Tibial nerve (tissue), 4 donors: ENCODE measurements at regions not wholly inside any gene's neighbourhood (a gene's known extent, or its start where the extent isn't known, plus 50 kb on each side); places are given as distances from the start of the nearest gene placed in this dataset.
"Not testable (repeated sequence)": the region's sequence is repeated elsewhere in the genome, so short reads cannot be mapped to it uniquely, and the experiment has no call there.

Source experiments
- DNase-seq, 2 donors: peaks; one replicate each; pipeline ENCODE4 v3.0.0-alpha.2; 2019; ENCODE audit warnings: low spot score in 2 of 2
- H3K27ac ChIP-seq, 4 donors: fragments of 200-600 bp; sonication (generic) in 3 of 4; one replicate each; pipeline ENCODE4 v1.5.1; 2017 to 2019; ENCODE audit warnings: mild to moderate bottlenecking in 1 of 4
- H3K27me3 ChIP-seq, 2 donors: fragments of 200-600 bp; sonication (generic) in 1 of 2; one replicate each; pipeline versions ENCODE4 v1.5.1 to v1.6.0; 2017 to 2019
- H3K36me3 ChIP-seq, 3 donors: fragments of 200-600 bp; sonication (generic); one replicate each; pipeline ENCODE4 v1.5.1; 2018 to 2019
- H3K4me1 ChIP-seq, 4 donors: fragments of 200-600 bp; sonication (generic) in 3 of 4; one replicate each; pipeline ENCODE4 v1.5.1; 2017 to 2019
- H3K4me3 ChIP-seq, 4 donors: fragments of 200-600 bp; sonication (generic) in 3 of 4; one replicate each; pipeline ENCODE4 v1.5.1; 2017 to 2019; ENCODE audit warnings: mild to moderate bottlenecking in 1 of 4, moderate library complexity in 1 of 4
- H3K9me3 ChIP-seq, 4 donors: fragments of 200-600 bp; sonication (generic) in 3 of 4; one replicate each; pipeline ENCODE4 v1.5.1; 2017 to 2019
- CTCF ChIP-seq, 5 experiments: fragments of 200-600 bp in 3 of 5; fragments of 450-650 bp in 2 of 5; sonication (generic) in 3 of 5; IDR thresholded peaks; one replicate each; pipeline ENCODE4 v1.5.1; 2016 to 2019; ENCODE audit warnings: antibody characterized with exemption in 5 of 5, mild to moderate bottlenecking in 3 of 5, moderate library complexity in 2 of 5
- EP300 ChIP-seq, 2 donors: sonication (generic); formaldehyde crosslinking; IDR thresholded peaks; one replicate each; pipeline ENCODE4 v1.6.1; 2017; ENCODE audit warnings: antibody characterized with exemption in 2 of 2, mild to moderate bottlenecking in 1 of 2
- POLR2A ChIP-seq, 2 donors: fragments of 450-650 bp; IDR thresholded peaks; one replicate each; pipeline ENCODE4 v1.6.1; 2017; ENCODE audit warnings: antibody characterized with exemption in 2 of 2, mild to moderate bottlenecking in 2 of 2, moderate library complexity in 2 of 2
- WGBS, 2 donors: methylation state at CpG; one replicate each; pipeline ENCODE4 v1.1.5; 2018; 5-methylcytosine and 5-hydroxymethylcytosine counted together

GRCh38 chr1:198416296-198416695 lies 124.2 kb downstream of the ATP6V1G3 start:
- no peak for DNase-seq
- H3K4me1 ChIP-seq = no peaks in the 10 kb centered on the region

GRCh38 chr1:198411240-198411639 lies 129.2 kb downstream of the ATP6V1G3 start:
- Histone ChIP-seq H3K4me1 (no peaks in the 10 kb centered on the region), H3K27ac (no peak overlapping the region), H3K36me3 (no peaks in the 10 kb centered on the region), H3K27me3 (no peaks in the 10 kb centered on the region), H3K9me3 (no peaks in the 10 kb centered on the region), H3K4me3 (no peak overlapping the region)
- DNase-seq = no peak
- TF ChIP-seq CTCF (IDR thresholded peaks at IDR 0.05) = no peak
- TF ChIP-seq POLR2A (IDR thresholded peaks at IDR 0.05) = no peak
- TF ChIP-seq EP300 (IDR thresholded peaks at IDR 0.05) = no peak

More at GRCh38 chr1:198416296-198416695, 124.2 kb downstream of the ATP6V1G3 start:
- TF ChIP-seq POLR2A (IDR thresholded peaks at IDR 0.05) = no peak
- TF ChIP-seq EP300 (IDR thresholded peaks at IDR 0.05) = no peak
- TF ChIP-seq CTCF (IDR thresholded peaks at IDR 0.05) = no peak
- H3K4me3 ChIP-seq = no peak overlapping the region
- 40 to 59% methylated on average over 3 of the region's 3 CpGs for WGBS, 2 donors
- H3K27me3 ChIP-seq = no peaks in the 10 kb centered on the region
- H3K9me3 ChIP-seq = no peaks in the 10 kb centered on the region
- H3K36me3 ChIP-seq = no peaks in the 10 kb centered on the region
- H3K27ac ChIP-seq = no peak overlapping the region

GRCh38 chr1:198408716-198409115 lies 131.8 kb downstream of the ATP6V1G3 start:
- H3K36me3 ChIP-seq = no peaks in the 10 kb centered on the region
- TF ChIP-seq POLR2A (IDR thresholded peaks at IDR 0.05) = no peak
- no peak overlapping the region for H3K27ac ChIP-seq
- DNase-seq = no peak
- H3K27me3 ChIP-seq = no peaks in the 10 kb centered on the region
- WGBS, 2 donors = 81% methylated on average over 2 of the region's 2 CpGs
- no peaks in the 10 kb centered on the region for H3K4me1 ChIP-seq
- H3K4me3 ChIP-seq = no peak overlapping the region
- no peaks in the 10 kb centered on the region for H3K9me3 ChIP-seq

- WGBS, 2 donors = 88 to 95% methylated on average over 8 of the region's 8 CpGs
- H3K36me3 ChIP-seq, DNase-seq, H3K27ac ChIP-seq, H3K4me1 ChIP-seq, H3K27me3 ChIP-seq, H3K4me3 ChIP-seq, H3K9me3 ChIP-seq: not testable (repeated sequence)
Measured at GRCh38 chr1:198404632-198405031, 135.8 kb downstream of the ATP6V1G3 start.

DNA sequence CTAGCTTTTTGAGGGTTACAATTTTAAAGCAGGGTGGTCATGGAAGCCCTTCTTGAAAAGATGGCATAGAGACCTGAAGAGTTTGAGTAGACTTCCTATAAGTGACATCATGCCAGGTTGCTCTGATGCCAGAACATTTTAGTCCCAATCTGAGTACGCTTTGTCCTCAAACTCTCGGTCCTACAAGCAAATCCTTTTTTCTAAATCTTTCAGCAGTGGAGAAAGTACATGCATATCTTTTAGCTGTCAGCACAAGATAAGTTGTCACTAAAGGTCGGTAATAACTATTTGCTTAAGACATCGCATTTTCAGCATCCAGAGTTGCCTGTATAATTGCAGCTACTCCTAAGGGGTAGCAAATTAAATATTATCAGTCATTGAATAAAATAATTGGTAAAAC lies 140.4 kb downstream of the ATP6V1G3 start:
- Histone ChIP-seq H3K36me3 (no peaks in the 10 kb centered on the region), H3K4me1 (no peaks in the 10 kb centered on the region), H3K9me3 (no peaks in the 10 kb centered on the region), H3K4me3 (no peak overlapping the region), H3K27me3 (no peaks in the 10 kb centered on the region), H3K27ac (no peak overlapping the region)
- WGBS, 2 donors = 79 to 84% methylated on average over 4 of the region's 4 CpGs
- TF ChIP-seq POLR2A (IDR thresholded peaks at IDR 0.05) (no peak), CTCF (IDR thresholded peaks at IDR 0.05) (no peak), EP300 (IDR thresholded peaks at IDR 0.05) (no peak)
- DNase-seq = no peak

DNA sequence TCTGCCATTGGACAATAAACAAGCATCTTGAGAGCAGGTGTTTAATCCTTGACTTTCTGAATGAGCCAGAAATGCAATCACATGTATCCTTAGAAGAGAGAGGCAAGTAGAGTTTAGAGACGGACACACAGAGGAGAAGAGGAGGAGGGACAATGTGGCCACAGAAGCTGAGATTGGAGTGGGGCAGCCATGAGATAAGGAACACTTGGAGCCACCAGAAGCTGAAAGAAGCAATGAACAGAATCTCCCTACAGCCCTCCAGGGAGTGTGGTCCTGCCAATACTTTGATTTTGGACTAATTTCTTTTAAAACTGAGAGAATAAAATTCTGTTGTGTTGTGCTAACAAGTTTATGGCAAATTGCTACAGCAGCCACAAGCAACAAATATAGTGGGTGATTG lies 141.0 kb downstream of the ATP6V1G3 start:
- no peak for DNase-seq
- Histone ChIP-seq H3K27me3 (no peaks in the 10 kb centered on the region), H3K9me3 (no peaks in the 10 kb centered on the region), H3K36me3 (no peaks in the 10 kb centered on the region), H3K4me1 (no peaks in the 10 kb centered on the region), H3K4me3 (no peak overlapping the region), H3K27ac (no peak overlapping the region)
- 68 to 83% methylated on average over 1 of the region's 1 CpG for WGBS, 2 donors
- TF ChIP-seq POLR2A (IDR thresholded peaks at IDR 0.05) (no peak), EP300 (IDR thresholded peaks at IDR 0.05) (no peak), CTCF (IDR thresholded peaks at IDR 0.05) (no peak)
